ENCODE measurements at regions not wholly inside any gene's neighbourhood (a gene's known extent, or its start where the extent isn't known, plus 50 kb on each side); places are given as distances from the start of the nearest gene placed in this dataset.

- CTCF ChIA-PET = no interaction called here
- no peaks in the 10 kb centered on the region for H3K36me3 Mint-ChIP-seq (ENCODE audit: insufficient read depth, unreplicated experiment)
- DNase-seq = no peak
Measured at GRCh38 chr5:15069407-15069905, 197.9 kb upstream of the ANKH start.

DNA sequence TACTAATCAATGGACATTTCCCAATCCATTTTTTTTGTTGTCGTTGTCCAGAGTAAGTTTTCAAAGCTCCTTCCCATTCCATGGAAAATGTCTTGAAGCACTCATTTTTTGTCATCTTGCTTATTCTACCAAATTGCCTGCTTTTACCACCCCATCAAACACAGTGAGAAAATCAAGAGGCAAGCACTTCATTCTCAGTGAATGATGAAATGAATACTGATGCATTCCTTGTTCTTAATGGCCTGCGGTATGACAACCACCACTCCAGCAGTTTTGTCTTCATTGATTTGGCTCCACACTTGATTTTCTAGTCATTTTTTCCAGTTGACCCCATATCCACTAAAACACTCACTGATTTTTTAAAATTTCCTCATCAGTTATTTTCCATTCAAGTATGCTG, 193.5 kb upstream of the ANKH start:
- no TSS peak for BruUV-seq (replicated peaks)
- H3K27ac Mint-ChIP-seq (ENCODE audit: unreplicated experiment) = no peak overlapping the region
- peaks cover 34% of the 10 kb centered on the region for H3K27me3 Mint-ChIP-seq (ENCODE audit: unreplicated experiment)
- intact Hi-C loops (cut with micrococcal nuclease; ENCODE audit: unreplicated experiment) = no loop called here
- H3K9me3 Mint-ChIP-seq (ENCODE audit: low read depth, unreplicated experiment) = peaks cover 5% of the 10 kb centered on the region
- H3K4me1 Mint-ChIP-seq (ENCODE audit: low read depth, unreplicated experiment) = no peaks in the 10 kb centered on the region
- H3K36me3 Mint-ChIP-seq (ENCODE audit: insufficient read depth, unreplicated experiment) = no peaks in the 10 kb centered on the region
- no peak for TF ChIP-seq CTCF (IDR thresholded peaks at IDR 0.05; ENCODE audit: unreplicated experiment)
- CTCF ChIA-PET = no interaction called here
- no peak overlapping the region for H3K4me3 Mint-ChIP-seq (ENCODE audit: low read depth, unreplicated experiment)
- DNase-seq = no peak

More at GRCh38 chr5:15069407-15069905, 197.9 kb upstream of the ANKH start:
- Mint-ChIP-seq H3K4me3 (ENCODE audit: low read depth, unreplicated experiment) (no peak overlapping the region), H3K27me3 (ENCODE audit: unreplicated experiment) (peaks cover 38% of the 10 kb centered on the region), H3K27ac (ENCODE audit: unreplicated experiment) (no peak overlapping the region), H3K4me1 (ENCODE audit: low read depth, unreplicated experiment) (no peaks in the 10 kb centered on the region), H3K9me3 (ENCODE audit: low read depth, unreplicated experiment) (peaks cover 5% of the 10 kb centered on the region)
- intact Hi-C loops (cut with micrococcal nuclease; ENCODE audit: unreplicated experiment) = no loop called here
- TF ChIP-seq CTCF (IDR thresholded peaks at IDR 0.05; ENCODE audit: unreplicated experiment) = no peak
- no TSS peak for BruUV-seq (replicated peaks)

- peaks cover 27% of the 10 kb centered on the region for H3K27me3 Mint-ChIP-seq (ENCODE audit: unreplicated experiment)
- CTCF ChIA-PET = no interaction called here
Measured at GRCh38 chr5:15064396-15064795, 192.8 kb upstream of the ANKH start.

DNA sequence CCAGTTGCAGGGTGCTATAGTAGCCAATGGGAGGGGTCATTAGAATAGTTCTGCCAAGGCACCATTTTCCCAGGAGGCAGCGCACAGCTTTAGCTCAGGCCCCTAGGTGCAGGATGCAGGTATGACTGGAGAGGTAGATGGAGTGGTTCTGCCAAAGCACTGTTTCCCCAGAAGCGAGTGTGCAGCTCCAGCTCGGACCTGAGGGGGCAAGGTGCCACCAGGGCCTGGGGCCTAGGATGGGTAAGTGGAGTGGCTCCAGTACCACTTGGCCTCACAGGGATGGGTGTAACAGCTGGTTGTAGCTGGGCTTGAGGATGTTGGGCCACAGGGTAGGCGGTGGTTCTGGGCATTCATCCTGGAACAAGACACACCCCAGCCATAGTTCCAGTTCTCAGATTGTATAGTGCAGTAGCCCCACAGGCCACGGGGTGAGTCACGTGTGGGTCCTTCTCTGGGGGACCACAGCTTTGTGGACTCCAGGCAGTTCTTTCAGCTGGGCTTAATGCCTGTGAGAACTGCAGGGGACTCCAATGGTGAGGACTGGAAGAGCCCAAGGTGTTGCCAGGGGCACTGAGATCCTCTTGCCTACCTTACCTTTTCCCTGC, 185.5 kb upstream of the ANKH start:
- H3K4me3 Mint-ChIP-seq (ENCODE audit: low read depth, unreplicated experiment) = no peak overlapping the region
- CTCF ChIA-PET = no interaction called here
- TF ChIP-seq CTCF (IDR thresholded peaks at IDR 0.05; ENCODE audit: unreplicated experiment) = no peak
- peaks cover 32% of the 10 kb centered on the region for H3K27me3 Mint-ChIP-seq (ENCODE audit: unreplicated experiment)
- no peaks in the 10 kb centered on the region for H3K9me3 Mint-ChIP-seq (ENCODE audit: low read depth, unreplicated experiment)
- no TSS peak for BruUV-seq (replicated peaks)
- DNase-seq = no peak
- intact Hi-C loops (cut with micrococcal nuclease; ENCODE audit: unreplicated experiment) = no loop called here
- H3K36me3 Mint-ChIP-seq (ENCODE audit: insufficient read depth, unreplicated experiment) = no peaks in the 10 kb centered on the region
- no peak overlapping the region for H3K27ac Mint-ChIP-seq (ENCODE audit: unreplicated experiment)
- H3K4me1 Mint-ChIP-seq (ENCODE audit: low read depth, unreplicated experiment) = no peaks in the 10 kb centered on the region

More at GRCh38 chr5:15064396-15064795, 192.8 kb upstream of the ANKH start:
- BruUV-seq (replicated peaks) = no TSS peak
- no peaks in the 10 kb centered on the region for H3K4me1 Mint-ChIP-seq (ENCODE audit: low read depth, unreplicated experiment)
- H3K4me3 Mint-ChIP-seq (ENCODE audit: low read depth, unreplicated experiment) = no peak overlapping the region
- H3K9me3 Mint-ChIP-seq (ENCODE audit: low read depth, unreplicated experiment) = peaks cover 5% of the 10 kb centered on the region
- no peak for TF ChIP-seq CTCF (IDR thresholded peaks at IDR 0.05; ENCODE audit: unreplicated experiment)
- H3K36me3 Mint-ChIP-seq (ENCODE audit: insufficient read depth, unreplicated experiment) = no peaks in the 10 kb centered on the region
- DNase-seq = no peak
- H3K27ac Mint-ChIP-seq (ENCODE audit: unreplicated experiment) = no peak overlapping the region
- intact Hi-C loops (cut with micrococcal nuclease; ENCODE audit: unreplicated experiment) = no loop called here

Measured in Calu3 (cell line).